HG02642 (cell line): ENCODE measurements at regions not wholly inside any gene's neighbourhood (a gene's known extent, or its start where the extent isn't known, plus 50 kb on each side); places are given as distances from the start of the nearest gene placed in this dataset.

Experiments
- ATAC-seq: cut with Tn5 transposase; IDR thresholded peaks from one replicate; pipeline ENCODE4 v1.9.1; 2021; ENCODE audit warnings: mild to moderate bottlenecking; ENCODE audit not compliant: unreplicated experiment, poor library complexity

DNA sequence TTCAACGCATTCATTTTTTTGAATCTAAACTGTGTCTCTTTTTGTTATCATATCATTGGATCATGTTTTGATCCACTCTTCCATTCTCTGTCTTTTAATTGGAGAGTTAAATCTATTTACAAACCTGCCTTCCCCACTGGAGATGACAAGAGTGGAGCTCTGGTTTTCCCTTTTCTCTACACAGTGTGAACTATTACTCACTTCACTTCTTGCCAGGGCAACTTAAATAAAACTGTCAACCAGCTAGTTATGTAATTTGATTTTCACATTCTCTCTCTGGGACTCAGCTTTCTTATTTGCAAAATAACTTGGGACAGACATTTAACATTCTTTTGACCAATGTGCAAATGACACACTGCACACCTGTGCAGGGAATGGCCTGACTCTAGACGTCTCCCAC lies 230.8 kb upstream of the CST7 start:
- ATAC-seq: no peak

- ATAC-seq: no peak
These were observed 230.4 kb upstream of the CST7 start for GRCh38 chr20:24718696-24719095.

DNA sequence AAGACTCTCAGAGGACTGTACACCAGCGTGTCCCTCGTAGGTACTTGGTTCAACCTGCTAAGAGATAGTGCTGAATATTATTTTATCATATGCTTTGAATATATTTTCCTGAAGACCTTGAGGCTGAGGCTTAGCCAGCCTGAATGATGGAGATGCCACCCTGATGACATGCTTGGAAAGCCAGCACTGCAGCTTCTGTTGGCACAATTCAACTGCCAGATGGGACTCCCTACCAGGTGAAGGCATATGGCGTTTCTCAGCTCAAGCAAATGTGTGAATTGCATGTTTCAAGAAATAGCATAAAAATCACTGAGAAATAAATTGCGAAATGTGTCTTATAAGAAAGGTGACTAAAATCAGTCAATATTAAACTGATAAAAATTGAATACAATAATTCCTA lies 228.1 kb upstream of the CST7 start:
- ATAC-seq: no peak

DNA sequence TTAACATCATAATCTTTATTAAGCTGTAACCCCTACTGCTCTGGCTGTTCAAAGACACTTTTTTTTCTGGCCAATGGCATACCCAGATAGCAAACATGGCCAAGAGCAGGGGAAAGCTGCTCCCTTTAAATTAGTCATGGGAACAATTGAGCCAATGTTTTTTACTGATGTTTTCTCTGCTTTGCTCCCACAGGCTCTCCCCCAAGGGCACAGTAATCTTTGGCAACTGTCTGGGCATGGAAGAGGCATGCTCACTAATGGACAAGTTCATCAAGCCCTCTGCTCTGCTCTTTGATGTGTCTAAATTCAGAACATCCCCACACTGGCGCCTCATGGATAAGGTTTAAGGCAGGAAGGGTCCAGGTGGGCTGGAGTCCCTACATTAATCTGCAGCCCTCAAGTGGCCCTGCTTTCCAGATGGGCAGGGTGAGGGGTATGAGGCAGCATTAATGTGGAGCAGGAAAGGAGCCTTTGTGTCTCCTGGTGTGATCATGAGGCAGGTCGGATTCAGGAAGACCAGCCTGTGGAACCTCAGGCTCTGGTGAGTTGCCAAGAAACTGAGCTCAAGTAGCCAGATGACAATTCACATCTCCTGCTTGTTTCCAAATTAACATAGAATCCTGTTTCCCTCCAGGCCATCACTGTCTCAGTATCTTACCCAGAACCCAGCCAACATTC lies 227.0 kb upstream of the CST7 start:
- ATAC-seq: no peak

GRCh38 chr20:24722586-24722985 lies 226.5 kb upstream of the CST7 start:
- ATAC-seq: no peak

DNA sequence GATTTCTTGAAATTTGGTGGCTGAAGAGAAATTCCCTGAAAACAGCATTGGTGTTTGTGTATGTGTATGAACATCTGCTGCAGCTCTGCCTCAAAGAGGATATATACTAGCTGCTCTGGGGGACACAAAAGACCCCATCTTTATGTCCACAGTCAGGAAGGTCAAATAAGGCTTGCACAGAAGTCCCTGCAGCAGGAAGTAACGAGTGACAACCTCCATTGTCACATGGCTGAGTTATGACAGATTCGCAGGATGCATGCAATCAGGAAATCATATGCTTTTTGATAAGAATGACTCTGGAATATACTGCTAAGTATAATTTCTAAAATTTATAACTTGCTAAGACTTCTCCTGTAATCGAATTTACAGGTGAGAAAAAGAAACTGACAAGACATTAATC lies 225.9 kb upstream of the CST7 start:
- no peak for ATAC-seq

DNA sequence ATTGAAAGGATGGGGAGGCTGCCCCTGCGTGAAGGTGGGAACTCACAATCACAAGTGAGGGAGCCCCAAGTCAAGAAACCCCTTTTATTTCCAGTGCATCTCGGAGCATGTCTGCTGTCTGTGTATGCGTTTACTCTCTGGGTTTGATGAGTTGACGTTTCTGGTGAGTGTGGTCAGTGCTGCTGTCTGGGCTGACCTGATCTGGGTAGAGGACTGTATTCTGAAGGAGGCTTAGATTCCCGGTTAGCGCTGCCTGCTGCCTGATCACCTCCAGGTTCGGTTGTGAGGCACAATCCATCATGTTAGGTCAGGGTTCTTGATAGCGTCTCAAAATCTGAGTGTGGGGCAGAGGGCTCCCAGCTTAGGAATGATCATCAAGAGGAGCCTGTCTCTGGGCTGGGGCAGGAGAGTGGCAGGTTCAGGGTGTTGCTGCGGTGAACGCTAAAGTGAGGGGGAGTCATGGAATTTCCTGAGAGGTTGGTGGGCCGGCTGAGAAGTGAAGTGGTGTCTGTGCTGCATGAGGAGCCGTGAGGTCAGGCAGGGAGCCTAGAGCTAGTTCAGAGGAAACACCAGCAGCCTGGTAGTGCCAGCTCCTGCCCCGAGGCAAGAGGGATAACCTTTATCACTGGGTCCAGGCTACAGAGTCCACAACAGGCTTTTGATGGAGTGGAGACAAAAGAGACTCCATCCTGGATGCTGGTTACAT lies 225.3 kb upstream of the CST7 start:
- ATAC-seq: no peak

GRCh38 chr20:24724982-24725533 lies 224.0 kb upstream of the CST7 start:
- ATAC-seq: no peak

DNA sequence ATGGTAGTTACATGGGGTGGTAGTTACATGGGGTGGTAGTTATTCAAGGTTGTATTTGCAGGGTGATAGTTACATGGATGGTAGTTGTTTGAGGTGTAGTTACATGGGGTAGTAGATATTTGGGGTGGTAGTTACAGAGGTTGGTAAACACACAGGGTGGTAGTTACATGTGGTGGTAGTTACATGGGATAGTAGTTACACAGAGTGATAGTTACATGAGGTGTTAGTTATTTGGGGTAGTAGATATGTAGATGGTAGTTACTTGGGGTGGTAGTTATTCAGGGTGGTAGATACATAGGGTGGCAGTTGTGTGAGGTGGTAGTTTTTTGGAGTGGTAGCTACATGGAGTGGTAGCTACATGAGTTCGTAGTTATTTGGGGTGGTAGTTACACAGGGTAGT lies 221.3 kb upstream of the CST7 start:
- ATAC-seq: no peak

DNA sequence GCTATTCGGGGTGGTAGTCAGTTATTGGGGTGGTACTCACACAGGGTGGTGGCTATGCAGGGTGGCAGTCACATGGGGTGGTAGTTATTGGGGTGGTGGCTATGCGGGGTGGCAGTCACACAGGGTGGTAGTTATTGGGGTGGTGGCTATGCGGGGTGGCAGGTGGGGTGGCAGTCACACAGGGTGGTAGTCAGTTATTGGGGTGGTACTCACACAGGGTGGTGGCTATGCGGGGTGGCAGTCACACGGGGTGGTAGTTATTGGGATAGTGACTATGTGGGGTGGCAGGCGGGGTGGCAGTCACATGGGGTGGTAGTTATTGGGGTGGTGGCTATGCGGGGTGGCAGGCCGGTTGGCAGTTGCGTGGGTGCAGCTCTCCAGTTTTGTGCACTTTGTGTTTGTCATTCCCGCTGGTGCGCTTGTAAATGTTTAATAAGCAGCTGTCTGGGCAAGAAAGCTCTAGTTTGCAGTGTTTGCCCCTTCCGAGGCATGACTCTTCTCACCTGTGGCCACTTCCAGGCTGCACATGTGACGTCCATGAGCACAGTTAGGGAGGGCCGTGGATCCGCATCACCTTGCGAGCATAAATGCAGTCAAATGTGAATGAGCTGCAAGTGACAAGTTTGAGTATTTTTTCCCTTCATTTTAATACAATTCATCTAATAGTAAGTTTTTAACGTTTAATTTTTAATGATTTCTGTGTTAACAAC lies 219.0 kb upstream of the CST7 start:
- no peak for ATAC-seq

DNA sequence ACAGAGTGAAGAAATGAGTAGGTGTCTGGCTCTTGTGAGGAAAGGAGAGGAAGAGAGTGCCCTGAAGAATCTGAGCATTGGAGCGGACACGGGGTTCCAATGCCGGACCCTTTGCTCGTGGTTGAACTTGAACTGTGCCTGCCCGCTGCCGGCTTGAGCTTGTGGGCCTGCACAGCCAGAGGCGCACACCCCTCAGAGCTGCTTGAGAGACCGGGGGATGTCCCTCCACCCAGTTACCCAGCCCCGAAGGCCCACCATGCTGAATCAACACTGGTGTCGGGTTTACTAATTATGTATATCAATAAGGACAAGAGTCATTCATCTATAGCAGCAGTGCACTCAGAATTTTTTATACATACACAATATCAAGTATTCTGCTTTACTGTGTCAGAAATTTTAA lies 218.3 kb upstream of the CST7 start:
- no peak for ATAC-seq

DNA sequence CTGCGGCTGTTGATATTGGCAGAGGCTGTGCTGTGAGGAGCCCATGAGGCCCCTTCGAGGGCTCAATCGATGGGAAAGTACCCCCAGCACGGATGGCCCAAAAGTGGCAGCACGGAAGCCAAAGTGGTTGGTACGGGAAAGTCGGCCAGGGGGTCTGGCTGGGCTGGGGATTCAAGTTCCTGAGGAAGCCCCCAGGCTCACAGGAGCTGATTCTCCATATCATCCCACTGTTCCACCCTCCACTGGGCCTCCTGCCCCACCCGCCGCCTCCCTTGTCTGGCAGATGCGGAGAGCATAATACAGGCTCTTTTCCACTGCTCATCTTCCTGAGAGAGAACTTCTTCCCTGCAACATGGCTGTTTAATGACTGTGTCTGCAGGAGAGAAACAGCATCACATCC lies 217.8 kb upstream of the CST7 start:
- no peak for ATAC-seq

GRCh38 chr20:24732076-24732475 lies 217.0 kb upstream of the CST7 start:
- ATAC-seq: no peak

GRCh38 chr20:24732599-24732998 lies 216.5 kb upstream of the CST7 start:
- no peak for ATAC-seq

- ATAC-seq: no peak
These were observed 215.7 kb upstream of the CST7 start for GRCh38 chr20:24733416-24733815.

GRCh38 chr20:24734139-24734538 lies 214.9 kb upstream of the CST7 start:
- no peak for ATAC-seq

GRCh38 chr20:24735263-24735662 lies 213.8 kb upstream of the CST7 start:
- ATAC-seq: no peak

DNA sequence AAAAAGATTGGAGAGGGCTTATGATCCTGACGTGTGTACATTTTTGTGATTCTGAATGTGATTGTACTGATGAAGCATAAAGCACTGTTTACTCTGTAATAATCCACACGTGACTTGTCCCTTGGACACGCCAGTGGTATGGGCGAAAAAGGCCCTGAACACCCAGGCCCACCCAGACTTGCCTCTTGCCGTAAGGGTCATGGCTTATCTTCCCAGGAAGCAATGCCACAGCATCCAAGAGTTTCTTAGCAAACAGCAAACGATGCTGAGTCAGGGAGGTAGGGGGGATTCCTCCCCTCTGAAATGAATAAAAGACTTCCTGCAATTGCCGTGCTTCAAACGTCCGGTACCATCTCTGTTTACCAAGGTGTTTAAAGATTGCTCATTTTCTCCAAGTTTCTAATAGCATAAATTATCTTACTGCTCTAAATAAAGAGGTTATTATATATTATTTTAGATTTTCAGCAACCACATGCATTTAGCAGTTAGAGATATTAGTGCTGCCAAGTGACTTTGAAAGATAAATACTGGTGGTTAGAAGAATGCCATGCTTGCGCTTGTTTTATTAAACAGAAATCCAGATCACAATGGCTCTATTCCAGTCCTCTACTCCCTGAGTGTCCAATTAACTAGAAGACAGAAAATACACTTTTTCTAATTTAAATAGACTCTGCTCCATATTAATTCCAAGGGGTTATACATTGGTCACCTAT lies 212.8 kb upstream of the CST7 start:
- no peak for ATAC-seq

- ATAC-seq: no peak
These were observed 212.2 kb upstream of the CST7 start for GRCh38 chr20:24736844-24737211.

- no peak for ATAC-seq
These were observed 211.7 kb upstream of the CST7 start for GRCh38 chr20:24737212-24737850.
